Endothelial cell of umbilical vein (primary cell): ENCODE measurements at regions not wholly inside any gene's neighbourhood (a gene's known extent, or its start where the extent isn't known, plus 50 kb on each side); places are given as distances from the start of the nearest gene placed in this dataset.

Experiments
- BruUV-seq: library from RNA; stranded (reverse); fragments of 400-500 nt; replicated peaks from 2 replicates; lab custom pipeline; 2021; lab: Mats Ljungman, UMichigan
- CTCF ChIA-PET: fragments of 300-600, 350-600 bp; sonication (Branson Sonifier 250); formaldehyde crosslinking; loops from one replicate; lab custom pipeline; 2021; ENCODE audit warnings: antibody characterized with exemption, inconsistent platforms; lab: Charles Lee
- POLR2A ChIA-PET: fragments of 300-600, 350-600 bp; sonication (Branson Sonifier 250); formaldehyde crosslinking; loops from one replicate; lab custom pipeline; 2021; ENCODE audit warnings: antibody characterized with exemption, inconsistent platforms; lab: Charles Lee
- DNase-seq: peaks from one replicate; pipeline ENCODE4 v3.0.0-alpha.2; 2011; ENCODE audit warnings: low read depth, low spot score
- FAIRE-seq: peaks from 2 replicates; lab custom pipeline; 2011; peaks lifted over from hg19 to GRCh38; lab: Jason Lieb, UNC
- H2AFZ ChIP-seq: 2 replicates; pipeline ENCODE4 v1.6.0; 2012; ENCODE audit warnings: low read depth, low read length, control low read depth, inconsistent platforms
- H3K27ac ChIP-seq: 2 replicates; pipeline ENCODE4 v1.5.1; 2011; ENCODE audit warnings: low read depth, mild to moderate bottlenecking, control low read depth, low read length, moderate library complexity; ENCODE audit not compliant: insufficient read depth
- H3K27me3 ChIP-seq, 2 experiments: 2 replicates each; pipeline versions ENCODE4 v1.6.0 to v1.6.1; 2011; ENCODE audit warnings: low read length in 2 of 2, mixed read lengths in 1 of 2; ENCODE audit not compliant: control insufficient read depth in 2 of 2, insufficient read depth in 2 of 2
- H3K36me3 ChIP-seq, 2 experiments: 2 replicates in 1 of 2; 3 replicates in 1 of 2; pipeline ENCODE4 v1.5.1; 2011; ENCODE audit warnings: low read length in 2 of 2, mild to moderate bottlenecking in 1 of 2, moderate library complexity in 1 of 2; ENCODE audit not compliant: control insufficient read depth in 2 of 2, insufficient read depth in 2 of 2; ENCODE audit errors: extremely low read depth in 1 of 2
- H3K4me1 ChIP-seq: 3 replicates; pipeline ENCODE4 v1.5.1; 2011; ENCODE audit warnings: mild to moderate bottlenecking, low read length; ENCODE audit not compliant: control insufficient read depth, insufficient read depth; ENCODE audit errors: extremely low read depth
- H3K4me2 ChIP-seq: 2 replicates; pipeline ENCODE4 v1.6.1; 2011; ENCODE audit warnings: low read length, control low read depth, mixed read lengths; ENCODE audit not compliant: insufficient read depth
- H3K4me3 ChIP-seq, 3 experiments: fragments of 200-600 bp in 1 of 3; sonication (generic), shearing (Covaris generic) in 1 of 3; replicated peaks in 1 of 3; 2 replicates each; pipeline ENCODE4 v1.5.1; 2011 to 2016; ENCODE audit warnings: control low read depth in 3 of 3, low read length in 3 of 3, mild to moderate bottlenecking in 2 of 3, inconsistent platforms in 1 of 3, low read depth in 1 of 3, moderate library complexity in 1 of 3; ENCODE audit not compliant: insufficient read depth in 1 of 3
- H3K79me2 ChIP-seq: 2 replicates; pipeline ENCODE4 v1.6.0; 2012; ENCODE audit warnings: low read length, inconsistent platforms; ENCODE audit not compliant: control insufficient read depth, insufficient read depth
- H3K9ac ChIP-seq: replicated peaks from 2 replicates; pipeline ENCODE3; 2011; ENCODE audit warnings: low read length, control low read depth; ENCODE audit not compliant: insufficient read depth; ENCODE audit errors: extremely low read depth
- H3K9me1 ChIP-seq: replicated peaks from 3 replicates; pipeline ENCODE4 v1.6.0; 2011; ENCODE audit warnings: mild to moderate bottlenecking, low read length; ENCODE audit not compliant: control insufficient read depth, insufficient read depth; ENCODE audit errors: extremely low read depth
- H3K9me3 ChIP-seq: replicated peaks from 2 replicates; pipeline ENCODE4 v1.5.1; 2012; ENCODE audit warnings: low read length, inconsistent platforms; ENCODE audit not compliant: control insufficient read depth, insufficient read depth
- H4K20me1 ChIP-seq: replicated peaks from 2 replicates; pipeline ENCODE3; 2011; ENCODE audit warnings: mild to moderate bottlenecking, low read length; ENCODE audit not compliant: control insufficient read depth, insufficient read depth; ENCODE audit errors: extremely low read depth
- CTCF ChIP-seq, 2 donors: IDR thresholded peaks; 1 replicate in 1 of 2; 2 replicates in 1 of 2; pipeline ENCODE4 v1.5.1; 2011; ENCODE audit warnings: low read length in 2 of 2, mild to moderate bottlenecking in 2 of 2, moderate library complexity in 2 of 2, control low read depth in 1 of 2, inconsistent platforms in 1 of 2, low read depth in 1 of 2; ENCODE audit not compliant: insufficient read depth in 1 of 2; ENCODE audit errors: extremely low read depth in 1 of 2
- EZH2 ChIP-seq: IDR thresholded peaks from 2 replicates; pipeline ENCODE4 v1.6.1; 2012; ENCODE audit warnings: borderline replicate concordance, low read depth, mild to moderate bottlenecking, moderate library complexity, low read length, inconsistent platforms; ENCODE audit not compliant: severe bottlenecking
- FOS ChIP-seq: IDR thresholded peaks from 2 replicates; pipeline ENCODE4 v1.6.1; 2011; ENCODE audit warnings: mild to moderate bottlenecking, low read length, moderate library complexity, borderline replicate concordance; ENCODE audit not compliant: insufficient read depth
- GATA2 ChIP-seq: IDR thresholded peaks from 2 replicates; pipeline ENCODE4 v1.7.0; 2011; ENCODE audit warnings: low read depth, mild to moderate bottlenecking, moderate library complexity, mixed read lengths, low read length; ENCODE audit not compliant: insufficient read length, insufficient read depth
- JUN ChIP-seq: IDR thresholded peaks from 2 replicates; pipeline ENCODE4 v1.6.1; 2011; ENCODE audit warnings: borderline replicate concordance, low read depth; ENCODE audit not compliant: insufficient read length, insufficient read depth
- MYC ChIP-seq: IDR thresholded peaks from one replicate; pipeline ENCODE4 v1.6.1; 2011; ENCODE audit warnings: mild to moderate bottlenecking, low read depth, low read length
- POLR2A ChIP-seq: IDR thresholded peaks from 2 replicates; pipeline ENCODE4 v1.6.1; 2012; ENCODE audit warnings: low read depth, mild to moderate bottlenecking, control low read depth, low read length
- POLR2AphosphoS5 ChIP-seq: IDR thresholded peaks from 2 replicates; pipeline ENCODE4 v1.6.1; 2012; ENCODE audit warnings: low read depth, mild to moderate bottlenecking, control low read depth, low read length, moderate library complexity; ENCODE audit not compliant: insufficient read depth
- dilution Hi-C: fragments of 300-500 bp; cut with MboI; formaldehyde crosslinking; loops from one replicate; pipeline ENCODE4 v1.15.0; 2019; ENCODE audit warnings: low sequenced_read_pairs; ENCODE audit not compliant: extremely low pct_ligation_motif_present
- intact Hi-C: fragments of 100-400 bp; cut with micrococcal nuclease; formaldehyde crosslinking; loops from one replicate; pipeline ENCODE4 v1.10.0; 2022
- TF ChIP-seq, protein P1 (sequence below): IDR thresholded peaks from 2 replicates; pipeline ENCODE4 v1.6.1; 2011; ENCODE audit not compliant: insufficient read depth, insufficient read length

DNA sequence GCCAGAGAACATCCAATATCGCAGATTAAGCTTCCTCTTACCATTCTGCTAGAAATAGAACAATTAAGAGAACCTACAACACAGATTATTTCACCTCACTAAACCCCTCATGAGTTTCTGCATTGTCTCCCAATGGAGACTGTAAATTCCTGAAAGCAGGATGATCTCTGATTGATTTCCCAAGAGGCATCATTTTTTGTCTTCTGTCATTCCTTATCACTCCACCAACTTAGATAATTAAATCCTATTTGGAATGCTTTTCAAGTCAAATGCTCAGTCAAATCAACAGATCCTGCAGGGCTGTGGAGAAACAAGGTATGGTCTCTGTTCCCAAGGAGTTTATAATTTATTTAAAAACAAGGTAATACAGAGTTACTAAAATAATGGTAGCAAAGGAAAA is 161.5 kb downstream of the MTERF1 start:
- CTCF ChIA-PET, result no interaction called here
- no peak overlapping the region for H3K4me2 ChIP-seq
- POLR2A ChIA-PET, result no interaction called here
- BruUV-seq, result no TSS peak
- TF ChIP-seq JUN (no peak), POLR2AphosphoS5 (no peak), POLR2A (no peak), EZH2 (no peak), FOS (no peak), MYC (no peak), CTCF (IDR thresholded peaks at IDR 0.05; ENCODE audit: extremely low read depth in 1 of 2, insufficient read depth in 1 of 2, low read depth in 1 of 2, low read length in 2 of 2) (no peak), GATA2 (no peak)
- TF ChIP-seq, protein P1, sequence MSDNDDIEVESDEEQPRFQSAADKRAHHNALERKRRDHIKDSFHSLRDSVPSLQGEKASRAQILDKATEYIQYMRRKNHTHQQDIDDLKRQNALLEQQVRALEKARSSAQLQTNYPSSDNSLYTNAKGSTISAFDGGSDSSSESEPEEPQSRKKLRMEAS, result no peak
- no peaks in the 10 kb centered on the region for H3K27me3 ChIP-seq
- no peaks in the 10 kb centered on the region for H3K4me1 ChIP-seq
- DNase-seq (no peak), FAIRE-seq (no peak)
- intact Hi-C loops, result loop anchor here (5.0 kb wide), 1 partner anchor 232 kb away; no protein-coding TSS in a partner anchor
- H3K79me2 ChIP-seq, result no peaks in the 10 kb centered on the region
- H3K36me3 ChIP-seq, result no peaks in the 10 kb centered on the region
- no peak overlapping the region for H2AFZ ChIP-seq
- H3K9me3 ChIP-seq, result no peaks in the 10 kb centered on the region
- no peak overlapping the region for H3K27ac ChIP-seq
- no peak overlapping the region for H3K4me3 ChIP-seq
- no peaks in the 10 kb centered on the region for H4K20me1 ChIP-seq
- no peak overlapping the region for H3K9ac ChIP-seq
- H3K9me1 ChIP-seq, result no peaks in the 10 kb centered on the region
- dilution Hi-C loops, result no loop called here
